ENCODE measurements at regions not wholly inside any gene's neighbourhood (a gene's known extent, or its start where the extent isn't known, plus 50 kb on each side); places are given as distances from the start of the nearest gene placed in this dataset.

GRCh38 chr20:60269573-60270162 is 311.4 kb downstream of the CDH26 start:
- TF ChIP-seq CTCF (conservative IDR thresholded peaks at IDR 0.05; ENCODE audit: low read length) (no peak), EZH2phosphoT487 (IDR thresholded peaks at IDR 0.05; ENCODE audit: borderline replicate concordance, low read depth, low read length) (no peak)

Measured in OCI-LY7 (cell line).